ENCODE measurements at regions not wholly inside any gene's neighbourhood (a gene's known extent, or its start where the extent isn't known, plus 50 kb on each side); places are given as distances from the start of the nearest gene placed in this dataset.

DNA sequence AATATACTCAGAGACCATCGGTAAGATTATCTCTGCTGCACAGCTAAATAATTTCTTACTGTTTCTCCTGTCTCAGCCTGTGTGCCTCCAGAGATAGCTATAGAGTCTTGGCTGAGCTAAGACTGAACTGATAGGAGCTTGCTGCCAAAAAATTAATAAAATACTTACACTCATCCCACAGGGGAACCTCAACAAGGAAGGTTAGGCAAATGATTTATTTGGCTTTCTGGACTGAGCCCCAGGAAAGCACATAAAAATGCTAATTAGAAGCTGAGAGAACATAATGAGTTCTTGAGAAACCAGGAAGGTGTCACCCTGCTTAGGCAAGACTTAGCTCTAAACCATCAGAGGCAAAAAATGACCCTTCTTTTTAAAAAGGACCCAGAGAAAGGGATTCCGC is 534.5 kb downstream of the TNS3 start:
- H3K9me3 Mint-ChIP-seq = no peaks in the 10 kb centered on the region
- no peak overlapping the region for H3K27ac ChIP-seq
- H3K9ac ChIP-seq = no peak overlapping the region
- H3F3A ChIP-seq (ENCODE audit: low read depth) = no peaks in the 10 kb centered on the region
- no peak overlapping the region for H3K4me3 ChIP-seq
- H3K36me3 Mint-ChIP-seq = no peaks in the 10 kb centered on the region
- no peak for DNase-seq (ENCODE audit: low spot score)
- H3K27ac Mint-ChIP-seq = no peak overlapping the region
- no peak overlapping the region for H2AFZ ChIP-seq (replicated peaks)
- TF ChIP-seq EZH2 (IDR thresholded peaks at IDR 0.05) = no peak
- no peaks in the 10 kb centered on the region for H3K4me1 ChIP-seq
- no peak overlapping the region for H3K4me2 ChIP-seq
- H3K4me1 Mint-ChIP-seq = peaks cover 30% of the 10 kb centered on the region
- no peaks in the 10 kb centered on the region for H3K9me3 ChIP-seq (ENCODE audit: low read depth)
- no peaks in the 10 kb centered on the region for H3K79me2 ChIP-seq (ENCODE audit: low read depth)
- peaks cover 2% of the 10 kb centered on the region for H3K27me3 Mint-ChIP-seq (ENCODE audit: insufficient read depth, low read depth)
- no peaks in the 10 kb centered on the region for H4K20me1 ChIP-seq (ENCODE audit: low read depth)
- no peaks in the 10 kb centered on the region for H3K27me3 ChIP-seq
- H3K36me3 ChIP-seq = no peaks in the 10 kb centered on the region
- H3K4me3 Mint-ChIP-seq = no peak overlapping the region

DNA sequence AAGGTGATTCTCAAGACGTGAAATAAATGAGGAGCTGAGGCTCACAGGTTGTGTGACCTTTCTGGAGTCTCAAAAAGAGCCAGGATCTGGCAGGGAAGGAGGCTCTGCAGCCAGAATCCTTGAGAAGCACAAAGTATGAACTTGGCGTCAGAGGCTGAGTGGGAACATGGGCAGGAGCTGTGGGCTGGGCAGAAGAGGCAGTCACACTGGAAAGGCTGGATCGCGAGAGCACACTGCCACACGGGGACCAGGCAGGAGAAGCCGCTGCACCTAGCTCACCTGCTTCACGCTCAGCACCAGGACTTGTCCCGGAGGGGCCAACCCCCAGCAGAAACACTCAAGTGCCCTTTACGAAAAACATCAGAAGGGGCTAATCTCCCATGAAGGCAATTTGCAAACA is 535.0 kb downstream of the TNS3 start:
- TF ChIP-seq EZH2phosphoT487 (IDR thresholded peaks at IDR 0.05) (no peak), EZH2 (IDR thresholded peaks at IDR 0.05) (no peak)
- TF ChIP-seq, protein P1, sequence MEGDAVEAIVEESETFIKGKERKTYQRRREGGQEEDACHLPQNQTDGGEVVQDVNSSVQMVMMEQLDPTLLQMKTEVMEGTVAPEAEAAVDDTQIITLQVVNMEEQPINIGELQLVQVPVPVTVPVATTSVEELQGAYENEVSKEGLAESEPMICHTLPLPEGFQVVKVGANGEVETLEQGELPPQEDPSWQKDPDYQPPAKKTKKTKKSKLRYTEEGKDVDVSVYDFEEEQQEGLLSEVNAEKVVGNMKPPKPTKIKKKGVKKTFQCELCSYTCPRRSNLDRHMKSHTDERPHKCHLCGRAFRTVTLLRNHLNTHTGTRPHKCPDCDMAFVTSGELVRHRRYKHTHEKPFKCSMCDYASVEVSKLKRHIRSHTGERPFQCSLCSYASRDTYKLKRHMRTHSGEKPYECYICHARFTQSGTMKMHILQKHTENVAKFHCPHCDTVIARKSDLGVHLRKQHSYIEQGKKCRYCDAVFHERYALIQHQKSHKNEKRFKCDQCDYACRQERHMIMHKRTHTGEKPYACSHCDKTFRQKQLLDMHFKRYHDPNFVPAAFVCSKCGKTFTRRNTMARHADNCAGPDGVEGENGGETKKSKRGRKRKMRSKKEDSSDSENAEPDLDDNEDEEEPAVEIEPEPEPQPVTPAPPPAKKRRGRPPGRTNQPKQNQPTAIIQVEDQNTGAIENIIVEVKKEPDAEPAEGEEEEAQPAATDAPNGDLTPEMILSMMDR (IDR thresholded peaks at IDR 0.05) = no peak

GRCh38 chr7:47045207-47046051 is 536.5 kb downstream of the TNS3 start:
- H2AFZ ChIP-seq (replicated peaks) = no peak overlapping the region
- Mint-ChIP-seq H3K27ac (peak overlapping the region; percentile 86), H3K36me3 (no peaks in the 10 kb centered on the region), H3K9me3 (no peaks in the 10 kb centered on the region), H3K4me3 (no peak overlapping the region), H3K4me1 (peaks cover 30% of the 10 kb centered on the region), H3K27me3 (ENCODE audit: insufficient read depth, low read depth) (peaks cover 4% of the 10 kb centered on the region)
- no peak overlapping the region for H3K27ac ChIP-seq
- no peak for TF ChIP-seq EZH2phosphoT487 (IDR thresholded peaks at IDR 0.05)
- TF ChIP-seq, protein P1 (IDR thresholded peaks at IDR 0.05) = no peak
- no peak for TF ChIP-seq EZH2 (IDR thresholded peaks at IDR 0.05)
- no peak overlapping the region for H3K4me3 ChIP-seq
- no peaks in the 10 kb centered on the region for H4K20me1 ChIP-seq (ENCODE audit: low read depth)
- H3K4me1 ChIP-seq = no peaks in the 10 kb centered on the region
- H3K27me3 ChIP-seq = no peaks in the 10 kb centered on the region
- no peak overlapping the region for H3K9ac ChIP-seq
- no peaks in the 10 kb centered on the region for H3K79me2 ChIP-seq (ENCODE audit: low read depth)
- H3K36me3 ChIP-seq = no peaks in the 10 kb centered on the region
- no peak for DNase-seq (ENCODE audit: low spot score)
- no peaks in the 10 kb centered on the region for H3K9me3 ChIP-seq (ENCODE audit: low read depth)
- H3F3A ChIP-seq (ENCODE audit: low read depth) = no peaks in the 10 kb centered on the region
- H3K4me2 ChIP-seq = no peak overlapping the region

More for the DNA sequence above, 535.0 kb downstream of the TNS3 start:
- peak overlapping the region; percentile 29 for H3K4me3 Mint-ChIP-seq
- Histone ChIP-seq H3K36me3 (no peaks in the 10 kb centered on the region), H3K27me3 (no peaks in the 10 kb centered on the region), H3K9me3 (ENCODE audit: low read depth) (no peaks in the 10 kb centered on the region), H3K4me1 (no peaks in the 10 kb centered on the region), H3K79me2 (ENCODE audit: low read depth) (no peaks in the 10 kb centered on the region), H3K4me3 (no peak overlapping the region), H4K20me1 (ENCODE audit: low read depth) (no peaks in the 10 kb centered on the region), H3K4me2 (no peak overlapping the region), H3K27ac (no peak overlapping the region), H3F3A (ENCODE audit: low read depth) (no peaks in the 10 kb centered on the region), H3K9ac (no peak overlapping the region), H2AFZ (replicated peaks) (no peak overlapping the region)
- H3K9me3 Mint-ChIP-seq = no peaks in the 10 kb centered on the region
- H3K27ac Mint-ChIP-seq = peak overlapping the region; percentile 50
- peaks cover 30% of the 10 kb centered on the region for H3K4me1 Mint-ChIP-seq
- no peak for DNase-seq (ENCODE audit: low spot score)
- H3K36me3 Mint-ChIP-seq = no peaks in the 10 kb centered on the region
- H3K27me3 Mint-ChIP-seq (ENCODE audit: insufficient read depth, low read depth) = peaks cover 4% of the 10 kb centered on the region

DNA sequence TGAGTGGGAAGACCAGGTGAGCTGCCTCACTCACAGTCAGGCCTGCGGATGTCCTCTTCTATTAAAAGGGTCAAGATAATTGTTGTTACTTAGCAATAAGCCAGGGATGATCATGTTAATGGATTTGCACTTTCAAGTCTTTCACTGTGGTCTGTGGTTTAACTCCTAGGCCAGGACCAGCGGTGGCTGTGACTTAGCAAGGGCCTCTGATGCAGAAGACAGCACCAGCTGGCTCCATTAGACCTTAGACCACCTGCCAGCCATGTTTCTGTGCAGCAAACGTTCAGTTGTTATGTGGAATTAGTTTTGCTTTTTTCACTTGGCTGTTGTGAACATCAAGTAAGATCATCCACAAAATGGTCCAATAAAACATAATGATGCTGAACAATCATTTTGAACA is 537.3 kb downstream of the TNS3 start:
- Mint-ChIP-seq H3K4me1 (peaks cover 34% of the 10 kb centered on the region), H3K9me3 (no peaks in the 10 kb centered on the region), H3K27me3 (ENCODE audit: insufficient read depth, low read depth) (peaks cover 4% of the 10 kb centered on the region), H3K27ac (no peak overlapping the region), H3K36me3 (no peaks in the 10 kb centered on the region), H3K4me3 (no peak overlapping the region)
- H3K4me1 ChIP-seq = peaks cover 4% of the 10 kb centered on the region
- H3K4me3 ChIP-seq = no peak overlapping the region
- H3K27me3 ChIP-seq = no peaks in the 10 kb centered on the region
- TF ChIP-seq, protein P1 (IDR thresholded peaks at IDR 0.05) = no peak
- TF ChIP-seq EZH2phosphoT487 (IDR thresholded peaks at IDR 0.05) = no peak
- TF ChIP-seq EZH2 (IDR thresholded peaks at IDR 0.05) = no peak
- no peaks in the 10 kb centered on the region for H3K79me2 ChIP-seq (ENCODE audit: low read depth)
- no peak overlapping the region for H3K4me2 ChIP-seq
- H4K20me1 ChIP-seq (ENCODE audit: low read depth) = no peaks in the 10 kb centered on the region
- no peaks in the 10 kb centered on the region for H3K36me3 ChIP-seq
- DNase-seq (ENCODE audit: low spot score) = no peak
- H3F3A ChIP-seq (ENCODE audit: low read depth) = no peaks in the 10 kb centered on the region
- no peak overlapping the region for H3K27ac ChIP-seq
- no peak overlapping the region for H3K9ac ChIP-seq
- H2AFZ ChIP-seq (replicated peaks) = no peak overlapping the region
- H3K9me3 ChIP-seq (ENCODE audit: low read depth) = no peaks in the 10 kb centered on the region
